H1 (cell line): ENCODE measurements at regions not wholly inside any gene's neighbourhood (a gene's known extent, or its start where the extent isn't known, plus 50 kb on each side); places are given as distances from the start of the nearest gene placed in this dataset.

Source experiments
- BCL11A ChIP-seq, 2 experiments: IDR thresholded peaks; one replicate each; pipeline ENCODE4 v1.6.1; 2011; ENCODE audit warnings: low read depth in 2 of 2, low read length in 2 of 2, mild to moderate bottlenecking in 2 of 2
- CTBP2 ChIP-seq: IDR thresholded peaks from 2 replicates; pipeline ENCODE4 v1.7.0; 2011; ENCODE audit warnings: borderline replicate concordance, mild to moderate bottlenecking, moderate library complexity, mixed read lengths, low read length; ENCODE audit not compliant: insufficient read depth, insufficient read length
- SP4 ChIP-seq: IDR thresholded peaks from 2 replicates; pipeline ENCODE4 v1.6.1; 2012; ENCODE audit warnings: low read length, inconsistent platforms
- SRF ChIP-seq: IDR thresholded peaks from 2 replicates; pipeline ENCODE4 v1.6.1; 2011; ENCODE audit warnings: mild to moderate bottlenecking, low read depth, low read length, moderate library complexity

DNA sequence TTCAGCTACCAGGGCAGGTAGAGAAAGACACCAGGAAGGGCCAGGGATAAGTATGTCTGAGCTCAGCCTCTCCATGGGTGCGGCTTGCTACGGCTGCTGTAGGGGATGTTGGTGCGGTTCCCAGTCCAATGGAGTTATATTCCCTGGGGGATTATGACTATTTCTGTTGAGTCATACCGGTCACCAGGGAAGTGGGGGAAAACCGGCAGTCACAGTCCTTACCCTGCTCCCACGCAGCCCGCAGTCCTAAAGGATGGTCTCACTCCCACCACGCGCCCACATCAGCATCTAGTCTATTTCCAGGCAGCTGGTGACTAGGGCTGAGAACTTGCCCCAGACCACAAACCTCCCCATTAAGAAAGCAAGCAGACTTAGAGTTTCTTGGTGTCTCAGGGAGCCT lies 191.6 kb downstream of the VEGFC start (continued):
- TF ChIP-seq BCL11A (IDR thresholded peaks at IDR 0.05; ENCODE audit: low read depth in 2 of 2, low read length in 2 of 2) (no peak), SP4 (no peak), CTBP2 (no peak), SRF (no peak)
